NCI-H345 treated with DMSO at 0.1 percent for 48 hours (cell line): ENCODE measurements at regions not wholly inside any gene's neighbourhood (a gene's known extent, or its start where the extent isn't known, plus 50 kb on each side); places are given as distances from the start of the nearest gene placed in this dataset.
"Not testable (repeated sequence)": the region's sequence is repeated elsewhere in the genome, so short reads cannot be mapped to it uniquely, and the experiment has no call there.

Experiments
- DNase-seq: peaks from one replicate; lab custom pipeline; 2025; ENCODE audit not compliant: unreplicated experiment; lab: John Stamatoyannopoulos, UW

- DNase-seq = no peak
These were observed 118.7 kb upstream of the PTPRG start for GRCh38 chr3:61442696-61443095.

GRCh38 chr3:61443886-61444285 lies 117.5 kb upstream of the PTPRG start:
- no peak for DNase-seq

GRCh38 chr3:61444782-61445181 lies 116.6 kb upstream of the PTPRG start:
- DNase-seq = no peak

- no peak for DNase-seq
These were observed 115.4 kb upstream of the PTPRG start for GRCh38 chr3:61445924-61446323.

- no peak for DNase-seq
These were observed 115.0 kb upstream of the PTPRG start for GRCh38 chr3:61446341-61446740.

GRCh38 chr3:61448378-61448777 lies 113.0 kb upstream of the PTPRG start:
- no peak for DNase-seq

GRCh38 chr3:61449327-61450040 lies 111.9 kb upstream of the PTPRG start:
- DNase-seq = no peak

GRCh38 chr3:61450866-61451265 lies 110.5 kb upstream of the PTPRG start:
- no peak for DNase-seq

- no peak for DNase-seq
These were observed 109.5 kb upstream of the PTPRG start for GRCh38 chr3:61451841-61452240.

GRCh38 chr3:61452535-61453090 lies 108.8 kb upstream of the PTPRG start:
- DNase-seq = no peak

GRCh38 chr3:61454006-61454585 lies 107.3 kb upstream of the PTPRG start:
- DNase-seq = no peak

- no peak for DNase-seq
These were observed 106.6 kb upstream of the PTPRG start for GRCh38 chr3:61454801-61455200.

- no peak for DNase-seq
These were observed 100.7 kb upstream of the PTPRG start for GRCh38 chr3:61460636-61461035.

- DNase-seq = no peak
These were observed 98.2 kb upstream of the PTPRG start for GRCh38 chr3:61463191-61463590.

- peak; percentile 46 for DNase-seq
These were observed 96.7 kb upstream of the PTPRG start for GRCh38 chr3:61464518-61465140.

GRCh38 chr3:61466357-61466756 lies 95.0 kb upstream of the PTPRG start:
- DNase-seq = no peak

GRCh38 chr3:61483997-61484396 lies 77.4 kb upstream of the PTPRG start:
- DNase-seq = no peak

- no peak for DNase-seq
These were observed 68.0 kb upstream of the PTPRG start for GRCh38 chr3:61493339-61493738.

GRCh38 chr3:61494309-61494708 lies 67.1 kb upstream of the PTPRG start:
- not testable (repeated sequence) for DNase-seq

GRCh38 chr3:61497463-61497862 lies 63.9 kb upstream of the PTPRG start:
- DNase-seq = no peak

GRCh38 chr3:61505197-61505596 lies 56.2 kb upstream of the PTPRG start:
- no peak for DNase-seq

GRCh38 chr3:61507946-61508345 lies 53.4 kb upstream of the PTPRG start:
- no peak for DNase-seq
